PC-3 (cell line): ENCODE measurements at regions not wholly inside any gene's neighbourhood (a gene's known extent, or its start where the extent isn't known, plus 50 kb on each side); places are given as distances from the start of the nearest gene placed in this dataset.

Experiments
- ATAC-seq: fragments of 200-7000 bp; cut with Tn5 transposase; 2 replicates; pipeline ENCODE4 v1.9.1; 2020; ENCODE audit warnings: mild to moderate bottlenecking, moderate library complexity
- BruUV-seq: library from RNA; stranded (reverse); fragments of 400-500 nt; replicated peaks from 2 replicates; lab custom pipeline; 2021; lab: Mats Ljungman, UMichigan
- CTCF ChIA-PET: fragments of 300-600 bp; sonication (Branson Sonifier 250); formaldehyde crosslinking; loops from one replicate; lab custom pipeline; 2022; ENCODE audit warnings: antibody characterized with exemption; lab: Charles Lee
- POLR2A ChIA-PET: fragments of 300-600 bp; sonication (Branson Sonifier 250); formaldehyde crosslinking; loops from one replicate; lab custom pipeline; 2022; ENCODE audit warnings: antibody characterized with exemption; ENCODE audit not compliant: unreplicated experiment; lab: Charles Lee
- DNase-seq: peaks from one replicate; pipeline ENCODE4 v3.0.0-alpha.2; 2015
- H2AFZ ChIP-seq: fragments of 300-600 bp; sonication (generic); 2 replicates; pipeline ENCODE4 v1.6.0; 2016; ENCODE audit warnings: antibody characterized with exemption, low read length
- H3F3A ChIP-seq: fragments of 300-600 bp; sonication (generic); one replicate; pipeline ENCODE4 v1.6.0; 2017; ENCODE audit warnings: antibody characterized with exemption, low read length, control low read depth, mild to moderate bottlenecking; ENCODE audit not compliant: unreplicated experiment
- H3K27ac ChIP-seq: fragments of 300-600 bp; sonication (generic); 2 replicates; pipeline ENCODE4 v1.5.1; 2016; ENCODE audit warnings: mild to moderate bottlenecking, low read length
- H3K27me3 ChIP-seq: fragments of 300-600 bp; sonication (generic); 2 replicates; pipeline ENCODE4 v1.6.1; 2016; ENCODE audit warnings: low read length, mixed read lengths
- H3K36me3 ChIP-seq: fragments of 300-600 bp; sonication (generic); 2 replicates; pipeline ENCODE4 v1.6.1; 2016; ENCODE audit warnings: low read depth, mixed run types, low read length, mixed read lengths
- H3K4me1 ChIP-seq: fragments of 300-600 bp; sonication (generic); 2 replicates; pipeline ENCODE4 v1.5.1; 2016; ENCODE audit warnings: low read length; ENCODE audit not compliant: insufficient read depth
- H3K4me2 ChIP-seq: fragments of 300-600 bp; sonication (generic); 2 replicates; pipeline ENCODE4 v1.6.0; 2016; ENCODE audit warnings: low read length
- H3K4me3 ChIP-seq: fragments of 300-600 bp; sonication (generic); 2 replicates; pipeline ENCODE4 v1.5.1; 2016; ENCODE audit warnings: mild to moderate bottlenecking, low read length, mixed read lengths
- H3K79me2 ChIP-seq: fragments of 300-600 bp; sonication (generic); 2 replicates; pipeline ENCODE4 v1.6.1; 2017; ENCODE audit warnings: low read length, mixed read lengths
- H3K9ac ChIP-seq: fragments of 300-600 bp; sonication (generic); 2 replicates; pipeline ENCODE4 v1.6.0; 2016; ENCODE audit warnings: mild to moderate bottlenecking, low read length
- H3K9me2 ChIP-seq: fragments of 300-600 bp; sonication (generic); replicated peaks from 2 replicates; pipeline ENCODE4 v1.6.1; 2016; ENCODE audit warnings: mixed run types, low read length, mixed read lengths
- H3K9me3 ChIP-seq: fragments of 300-600 bp; sonication (generic); 2 replicates; pipeline ENCODE4 v1.6.1; 2016; ENCODE audit warnings: low read length, mixed read lengths
- H4K20me1 ChIP-seq: fragments of 300-600 bp; sonication (generic); 2 replicates; pipeline ENCODE4 v1.6.1; 2016; ENCODE audit warnings: low read length, mixed read lengths
- CTCF ChIP-seq: fragments of 300-600 bp; sonication (generic); conservative IDR thresholded peaks from 2 replicates; pipeline ENCODE4 v1.5.1; 2017; ENCODE audit warnings: antibody characterized with exemption, low read depth, mild to moderate bottlenecking, low read length
- EZH2 ChIP-seq: fragments of 300-600 bp; sonication (generic); IDR thresholded peaks from one replicate; pipeline ENCODE4 v1.6.1; 2017; ENCODE audit warnings: antibody characterized with exemption, mild to moderate bottlenecking, low read length; ENCODE audit not compliant: unreplicated experiment
- EZH2phosphoT487 ChIP-seq: fragments of 300-600 bp; sonication (generic); IDR thresholded peaks from 2 replicates; pipeline ENCODE4 v1.6.1; 2018; ENCODE audit warnings: mild to moderate bottlenecking, antibody characterized with exemption, low read length, borderline replicate concordance
- intact Hi-C: fragments of 100-400 bp; cut with micrococcal nuclease; formaldehyde crosslinking; loops from 2 replicates; pipeline ENCODE4 v1.9.0; 2023

GRCh38 chr17:62189377-62189776 is 124.3 kb upstream of the MED13 start:
- H3K9me3 ChIP-seq, result no peaks in the 10 kb centered on the region
- no peak for ATAC-seq
- peaks cover 11% of the 10 kb centered on the region for H3K4me1 ChIP-seq
- no peak for DNase-seq
- no peak overlapping the region for H3K4me3 ChIP-seq
- CTCF ChIA-PET, result no interaction called here
- no peaks in the 10 kb centered on the region for H3K9me2 ChIP-seq
- no peak overlapping the region for H3K27ac ChIP-seq
- no peak overlapping the region for H3K9ac ChIP-seq
- no TSS peak for BruUV-seq
- H2AFZ ChIP-seq, result peak overlapping the region; percentile 52; the same call in 1 of the 2 replicates
- no peaks in the 10 kb centered on the region for H4K20me1 ChIP-seq
- intact Hi-C loops, result no loop called here
- H3K79me2 ChIP-seq, result no peaks in the 10 kb centered on the region
- H3K4me2 ChIP-seq, result no peak overlapping the region
- no peaks in the 10 kb centered on the region for H3F3A ChIP-seq
- no peaks in the 10 kb centered on the region for H3K27me3 ChIP-seq
- POLR2A ChIA-PET, result no interaction called here
- TF ChIP-seq CTCF (no peak), EZH2phosphoT487 (no peak), EZH2 (no peak)
- no peaks in the 10 kb centered on the region for H3K36me3 ChIP-seq

GRCh38 chr17:62188713-62189112 is 123.6 kb upstream of the MED13 start:
- TF ChIP-seq CTCF (no peak), EZH2phosphoT487 (no peak), EZH2 (no peak)
- Histone ChIP-seq H4K20me1 (no peaks in the 10 kb centered on the region), H3K4me2 (no peak overlapping the region), H3K4me1 (peaks cover 11% of the 10 kb centered on the region), H3K27ac (peak overlapping the region; percentile 36), H3K9me2 (no peaks in the 10 kb centered on the region), H3K36me3 (no peaks in the 10 kb centered on the region), H3K27me3 (no peaks in the 10 kb centered on the region), H3K79me2 (no peaks in the 10 kb centered on the region), H3K9me3 (no peaks in the 10 kb centered on the region), H3F3A (no peaks in the 10 kb centered on the region), H2AFZ (peak overlapping the region; percentile 7), H3K9ac (no peak overlapping the region), H3K4me3 (no peak overlapping the region)
- POLR2A ChIA-PET, result interaction anchor here (0.6 kb wide), 1 partner anchor 255 kb away, joined by 5 read pairs; no protein-coding TSS in a partner anchor
- CTCF ChIA-PET, result no interaction called here
- no TSS peak for BruUV-seq
- ATAC-seq (peak; percentile 53; the same call in 1 of the 2 replicates), DNase-seq (peak; percentile 77)
- intact Hi-C loops, result no loop called here

GRCh38 chr17:62187681-62188080 is 122.6 kb upstream of the MED13 start:
- no peaks in the 10 kb centered on the region for H4K20me1 ChIP-seq
- peaks cover 11% of the 10 kb centered on the region for H3K4me1 ChIP-seq
- H3K4me3 ChIP-seq, result no peak overlapping the region
- ChIA-PET POLR2A (no interaction called here), CTCF (interaction anchor here (0.6 kb wide), 1 partner anchor 14 kb away, joined by 7 read pairs; no protein-coding TSS in a partner anchor)
- H3F3A ChIP-seq, result no peaks in the 10 kb centered on the region
- H3K27ac ChIP-seq, result peak overlapping the region; percentile 36
- no peaks in the 10 kb centered on the region for H3K9me3 ChIP-seq
- H3K9ac ChIP-seq, result no peak overlapping the region
- intact Hi-C loops, result no loop called here
- no peaks in the 10 kb centered on the region for H3K27me3 ChIP-seq
- H3K9me2 ChIP-seq, result no peaks in the 10 kb centered on the region
- H2AFZ ChIP-seq, result no peak overlapping the region
- peak overlapping the region; percentile 20; the same call in 1 of the 2 replicates for H3K4me2 ChIP-seq
- BruUV-seq, result no TSS peak
- TF ChIP-seq CTCF (no peak), EZH2phosphoT487 (no peak), EZH2 (no peak)
- no peaks in the 10 kb centered on the region for H3K36me3 ChIP-seq
- DNase-seq (peak; percentile 58), ATAC-seq (peak; percentile 82)
- no peaks in the 10 kb centered on the region for H3K79me2 ChIP-seq
